Ishikawa (cell line): ENCODE measurements at regions not wholly inside any gene's neighbourhood (a gene's known extent, or its start where the extent isn't known, plus 50 kb on each side); places are given as distances from the start of the nearest gene placed in this dataset.

ENCODE experiments used
- CEBPB ChIP-seq: IDR thresholded peaks from 2 replicates; pipeline ENCODE4 v1.6.1; 2012
- CREB1 ChIP-seq: IDR thresholded peaks from 2 replicates; pipeline ENCODE4 v1.6.1; 2012; ENCODE audit warnings: low read depth
- EGR1 ChIP-seq: IDR thresholded peaks from 2 replicates; pipeline ENCODE4 v1.6.1; 2012
- EP300 ChIP-seq: IDR thresholded peaks from 2 replicates; pipeline ENCODE4 v1.6.1; 2012; ENCODE audit warnings: borderline replicate concordance
- FOXM1 ChIP-seq: IDR thresholded peaks from 2 replicates; pipeline ENCODE4 v1.6.1; 2012; ENCODE audit warnings: low read depth, borderline replicate concordance
- MAX ChIP-seq: IDR thresholded peaks from 2 replicates; pipeline ENCODE4 v1.6.1; 2012
- NFIC ChIP-seq: IDR thresholded peaks from 2 replicates; pipeline ENCODE4 v1.6.1; 2012
- RAD21 ChIP-seq: IDR thresholded peaks from 2 replicates; pipeline ENCODE4 v1.6.1; 2012; ENCODE audit warnings: low read depth
- TAF1 ChIP-seq: IDR thresholded peaks from 2 replicates; pipeline ENCODE4 v1.6.1; 2012; ENCODE audit warnings: low read depth, mild to moderate bottlenecking
- TCF12 ChIP-seq: IDR thresholded peaks from 2 replicates; pipeline ENCODE4 v1.6.1; 2012; ENCODE audit warnings: low read depth
- TEAD4 ChIP-seq: IDR thresholded peaks from 2 replicates; pipeline ENCODE4 v1.6.1; 2012
- YY1 ChIP-seq: IDR thresholded peaks from 2 replicates; pipeline ENCODE4 v1.6.1; 2012; ENCODE audit warnings: low read depth
- ZBTB7A ChIP-seq: IDR thresholded peaks from 2 replicates; pipeline ENCODE4 v1.6.1; 2012; ENCODE audit warnings: low read depth
- TF ChIP-seq, protein P1 (sequence below): IDR thresholded peaks from 2 replicates; pipeline ENCODE4 v1.6.1; 2012
- TF ChIP-seq, protein P2 (sequence below): IDR thresholded peaks from 2 replicates; pipeline ENCODE4 v1.6.1; 2012; ENCODE audit warnings: low read depth, mild to moderate bottlenecking

DNA sequence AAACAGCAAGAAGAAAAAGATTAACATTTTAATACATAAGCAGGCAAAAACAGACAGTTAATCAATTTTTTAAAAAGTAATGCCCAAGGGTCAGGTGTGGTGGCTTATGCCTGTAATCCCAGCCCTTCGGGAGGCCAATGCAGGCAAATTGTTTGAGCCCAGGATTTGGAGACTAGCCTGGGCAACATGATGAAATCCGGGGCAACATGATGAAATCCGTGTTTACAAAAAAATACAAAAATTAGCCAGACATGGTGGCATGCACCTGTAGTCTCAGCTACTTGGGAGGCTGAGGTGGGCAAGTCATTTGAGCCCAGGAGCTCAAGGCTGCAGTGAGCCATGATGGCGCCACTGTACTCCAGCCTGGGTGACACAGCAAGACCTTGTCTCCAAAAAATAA lies 94.1 kb upstream of the DST start:
- no peak for TF ChIP-seq EP300
- no peak for TF ChIP-seq NFIC
- TF ChIP-seq YY1 = no peak
- TF ChIP-seq, protein P1, sequence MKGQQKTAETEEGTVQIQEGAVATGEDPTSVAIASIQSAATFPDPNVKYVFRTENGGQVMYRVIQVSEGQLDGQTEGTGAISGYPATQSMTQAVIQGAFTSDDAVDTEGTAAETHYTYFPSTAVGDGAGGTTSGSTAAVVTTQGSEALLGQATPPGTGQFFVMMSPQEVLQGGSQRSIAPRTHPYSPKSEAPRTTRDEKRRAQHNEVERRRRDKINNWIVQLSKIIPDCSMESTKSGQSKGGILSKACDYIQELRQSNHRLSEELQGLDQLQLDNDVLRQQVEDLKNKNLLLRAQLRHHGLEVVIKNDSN = no peak
- no peak for TF ChIP-seq TCF12
- TF ChIP-seq, protein P2, sequence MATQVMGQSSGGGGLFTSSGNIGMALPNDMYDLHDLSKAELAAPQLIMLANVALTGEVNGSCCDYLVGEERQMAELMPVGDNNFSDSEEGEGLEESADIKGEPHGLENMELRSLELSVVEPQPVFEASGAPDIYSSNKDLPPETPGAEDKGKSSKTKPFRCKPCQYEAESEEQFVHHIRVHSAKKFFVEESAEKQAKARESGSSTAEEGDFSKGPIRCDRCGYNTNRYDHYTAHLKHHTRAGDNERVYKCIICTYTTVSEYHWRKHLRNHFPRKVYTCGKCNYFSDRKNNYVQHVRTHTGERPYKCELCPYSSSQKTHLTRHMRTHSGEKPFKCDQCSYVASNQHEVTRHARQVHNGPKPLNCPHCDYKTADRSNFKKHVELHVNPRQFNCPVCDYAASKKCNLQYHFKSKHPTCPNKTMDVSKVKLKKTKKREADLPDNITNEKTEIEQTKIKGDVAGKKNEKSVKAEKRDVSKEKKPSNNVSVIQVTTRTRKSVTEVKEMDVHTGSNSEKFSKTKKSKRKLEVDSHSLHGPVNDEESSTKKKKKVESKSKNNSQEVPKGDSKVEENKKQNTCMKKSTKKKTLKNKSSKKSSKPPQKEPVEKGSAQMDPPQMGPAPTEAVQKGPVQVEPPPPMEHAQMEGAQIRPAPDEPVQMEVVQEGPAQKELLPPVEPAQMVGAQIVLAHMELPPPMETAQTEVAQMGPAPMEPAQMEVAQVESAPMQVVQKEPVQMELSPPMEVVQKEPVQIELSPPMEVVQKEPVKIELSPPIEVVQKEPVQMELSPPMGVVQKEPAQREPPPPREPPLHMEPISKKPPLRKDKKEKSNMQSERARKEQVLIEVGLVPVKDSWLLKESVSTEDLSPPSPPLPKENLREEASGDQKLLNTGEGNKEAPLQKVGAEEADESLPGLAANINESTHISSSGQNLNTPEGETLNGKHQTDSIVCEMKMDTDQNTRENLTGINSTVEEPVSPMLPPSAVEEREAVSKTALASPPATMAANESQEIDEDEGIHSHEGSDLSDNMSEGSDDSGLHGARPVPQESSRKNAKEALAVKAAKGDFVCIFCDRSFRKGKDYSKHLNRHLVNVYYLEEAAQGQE = no peak
- no peak for TF ChIP-seq RAD21
- TF ChIP-seq MAX = no peak
- TF ChIP-seq EGR1 = no peak
- TF ChIP-seq TAF1 = no peak
- no peak for TF ChIP-seq ZBTB7A

- TF ChIP-seq, protein P1 = no peak
- TF ChIP-seq CEBPB = no peak
- no peak for TF ChIP-seq ZBTB7A
- TF ChIP-seq TEAD4 = no peak
- TF ChIP-seq TCF12 = no peak
- TF ChIP-seq TAF1 = no peak
- TF ChIP-seq FOXM1 = no peak
- TF ChIP-seq EGR1 = no peak
- TF ChIP-seq EP300 = no peak
- TF ChIP-seq MAX = no peak
- TF ChIP-seq RAD21 = no peak
- TF ChIP-seq NFIC = no peak
- no peak for TF ChIP-seq CREB1
- no peak for TF ChIP-seq YY1
- TF ChIP-seq, protein P2 = no peak
Measured at GRCh38 chr6:56734335-56734734, 91.6 kb upstream of the DST start.

DNA sequence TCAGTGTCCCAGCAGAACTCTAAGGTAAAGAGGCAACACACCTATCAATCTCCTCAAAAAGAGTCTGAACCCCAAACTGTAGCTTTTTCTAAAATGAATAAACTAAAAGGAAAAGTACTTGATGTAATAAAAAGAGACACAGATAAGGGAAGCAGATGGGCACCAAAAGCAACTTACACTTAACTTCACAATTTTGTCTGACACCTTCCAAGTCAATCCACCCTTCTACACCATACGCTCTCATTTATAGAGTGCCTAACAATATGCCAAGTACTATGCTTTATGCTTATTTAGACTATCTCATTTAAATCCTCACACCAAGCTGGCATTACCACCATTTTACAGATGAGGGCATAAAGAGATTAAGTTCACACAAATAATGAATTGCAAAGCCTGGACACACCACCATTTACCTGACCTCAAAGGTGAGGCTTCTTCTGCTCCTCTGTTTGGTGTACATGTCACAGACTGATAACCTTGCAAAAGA lies 90.6 kb upstream of the DST start:
- no peak for TF ChIP-seq ZBTB7A
- TF ChIP-seq CEBPB = no peak
- TF ChIP-seq, protein P2 = no peak
- no peak for TF ChIP-seq CREB1
- no peak for TF ChIP-seq RAD21
- no peak for TF ChIP-seq EP300
- no peak for TF ChIP-seq MAX
- TF ChIP-seq YY1 = no peak
- TF ChIP-seq EGR1 = no peak
- no peak for TF ChIP-seq NFIC
- no peak for TF ChIP-seq TCF12
- TF ChIP-seq, protein P1 = no peak
- no peak for TF ChIP-seq TAF1

DNA sequence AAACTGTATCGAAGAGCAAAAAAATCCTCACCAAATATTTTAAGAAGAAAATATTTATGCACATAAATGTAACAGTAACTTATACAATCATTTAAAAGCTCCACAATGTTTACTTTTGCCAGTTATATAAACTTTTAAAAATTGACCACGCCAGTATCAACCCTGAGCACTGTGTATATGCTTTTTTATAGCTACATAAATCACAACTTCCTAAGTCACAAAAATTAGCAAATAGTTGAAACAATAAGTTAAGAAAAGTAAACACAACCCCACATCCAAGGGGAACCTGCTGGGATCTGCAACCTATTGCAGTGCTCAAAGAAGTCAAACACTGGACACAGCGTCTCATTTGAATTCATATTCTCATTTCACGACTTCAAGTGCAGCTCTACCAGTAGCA lies 89.8 kb upstream of the DST start:
- no peak for TF ChIP-seq EP300
- TF ChIP-seq EGR1 = no peak
- TF ChIP-seq TCF12 = no peak
- TF ChIP-seq CEBPB = no peak
- no peak for TF ChIP-seq TAF1
- TF ChIP-seq TEAD4 = no peak
- no peak for TF ChIP-seq YY1
- no peak for TF ChIP-seq MAX
- TF ChIP-seq RAD21 = no peak
- TF ChIP-seq, protein P2 = no peak
- TF ChIP-seq, protein P1 = no peak
- no peak for TF ChIP-seq FOXM1
- no peak for TF ChIP-seq CREB1
- TF ChIP-seq NFIC = no peak
